ENCODE measurements at regions not wholly inside any gene's neighbourhood (a gene's known extent, or its start where the extent isn't known, plus 50 kb on each side); places are given as distances from the start of the nearest gene placed in this dataset.

DNA sequence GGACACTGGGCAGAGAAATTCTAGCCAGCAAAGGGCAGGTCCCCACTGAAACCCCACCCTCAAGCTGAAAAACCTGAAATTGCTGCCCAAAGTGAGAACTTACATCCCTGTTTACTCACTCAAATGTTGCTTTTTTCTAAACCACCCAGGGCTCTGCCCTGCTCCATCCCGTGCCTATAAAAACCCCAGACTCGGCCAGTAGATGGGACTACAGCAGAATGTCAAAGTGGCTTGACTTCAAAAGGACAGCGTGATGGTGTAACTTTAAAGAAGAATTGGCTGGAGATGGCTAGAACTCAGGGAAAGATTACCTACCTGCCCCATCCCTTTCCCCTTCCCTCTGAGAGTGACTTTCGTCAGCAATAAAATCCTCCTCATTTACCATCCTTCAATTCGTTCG lies 246.9 kb downstream of the PYDC2 start:
- no peak for TF ChIP-seq POLR2AphosphoS5 (IDR thresholded peaks at IDR 0.05)
- TF ChIP-seq, protein P1, sequence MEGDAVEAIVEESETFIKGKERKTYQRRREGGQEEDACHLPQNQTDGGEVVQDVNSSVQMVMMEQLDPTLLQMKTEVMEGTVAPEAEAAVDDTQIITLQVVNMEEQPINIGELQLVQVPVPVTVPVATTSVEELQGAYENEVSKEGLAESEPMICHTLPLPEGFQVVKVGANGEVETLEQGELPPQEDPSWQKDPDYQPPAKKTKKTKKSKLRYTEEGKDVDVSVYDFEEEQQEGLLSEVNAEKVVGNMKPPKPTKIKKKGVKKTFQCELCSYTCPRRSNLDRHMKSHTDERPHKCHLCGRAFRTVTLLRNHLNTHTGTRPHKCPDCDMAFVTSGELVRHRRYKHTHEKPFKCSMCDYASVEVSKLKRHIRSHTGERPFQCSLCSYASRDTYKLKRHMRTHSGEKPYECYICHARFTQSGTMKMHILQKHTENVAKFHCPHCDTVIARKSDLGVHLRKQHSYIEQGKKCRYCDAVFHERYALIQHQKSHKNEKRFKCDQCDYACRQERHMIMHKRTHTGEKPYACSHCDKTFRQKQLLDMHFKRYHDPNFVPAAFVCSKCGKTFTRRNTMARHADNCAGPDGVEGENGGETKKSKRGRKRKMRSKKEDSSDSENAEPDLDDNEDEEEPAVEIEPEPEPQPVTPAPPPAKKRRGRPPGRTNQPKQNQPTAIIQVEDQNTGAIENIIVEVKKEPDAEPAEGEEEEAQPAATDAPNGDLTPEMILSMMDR (IDR thresholded peaks at IDR 0.05): no peak
- no peak for TF ChIP-seq EP300 (IDR thresholded peaks at IDR 0.05)
- TF ChIP-seq POLR2A (IDR thresholded peaks at IDR 0.05): no peak

Data from stomach (tissue), 4 donors.